Panc1 (cell line): ENCODE measurements at regions not wholly inside any gene's neighbourhood (a gene's known extent, or its start where the extent isn't known, plus 50 kb on each side); places are given as distances from the start of the nearest gene placed in this dataset.

Experiments
- POLR2AphosphoS5 ChIP-seq: IDR thresholded peaks from 2 replicates; pipeline ENCODE4 v1.6.1; 2012; ENCODE audit warnings: mild to moderate bottlenecking, low read depth, low read length, moderate library complexity
- SIN3A ChIP-seq: IDR thresholded peaks from 2 replicates; pipeline ENCODE4 v1.6.1; 2012; ENCODE audit warnings: low read depth, mild to moderate bottlenecking, low read length, moderate library complexity, borderline replicate concordance; ENCODE audit not compliant: insufficient read depth
- TCF7L2 ChIP-seq: IDR thresholded peaks from 2 replicates; pipeline ENCODE4 v1.6.1; 2011; ENCODE audit warnings: mild to moderate bottlenecking, low read depth, low read length, inconsistent platforms
- TF ChIP-seq, protein P1 (sequence below), 2 experiments: IDR thresholded peaks; 2 replicates each; pipeline ENCODE4 v1.6.1; 2011 to 2012; ENCODE audit warnings: low read depth in 2 of 2, control low read depth in 1 of 2, low read length in 1 of 2, mild to moderate bottlenecking in 1 of 2, moderate library complexity in 1 of 2; ENCODE audit not compliant: insufficient read depth in 1 of 2
- TF ChIP-seq, protein P2 (sequence below): fragments of 450-650 bp; IDR thresholded peaks from 2 replicates; pipeline ENCODE4 v1.5.1; 2017; ENCODE audit warnings: mild to moderate bottlenecking

DNA sequence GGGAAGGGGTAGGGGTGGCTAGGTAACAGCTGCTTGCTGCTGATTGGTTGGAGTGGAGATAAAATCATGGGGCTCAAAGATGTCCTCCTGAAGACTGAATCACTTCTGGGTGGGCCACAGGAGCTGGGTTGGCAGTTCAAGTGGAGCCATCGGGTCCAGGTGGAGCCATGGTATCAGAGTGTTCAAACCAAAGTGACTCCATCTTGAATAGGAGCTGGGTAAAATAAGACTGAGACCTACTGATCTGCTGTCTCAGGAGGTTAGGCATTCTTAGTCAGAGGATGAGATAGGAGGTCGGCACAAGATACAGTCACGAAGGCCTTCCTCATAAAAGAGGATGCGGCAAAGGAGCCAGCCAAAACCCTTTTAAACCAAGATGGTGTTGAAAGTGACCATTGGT, 96.5 kb downstream of the RTP4 start:
- TF ChIP-seq, protein P1, sequence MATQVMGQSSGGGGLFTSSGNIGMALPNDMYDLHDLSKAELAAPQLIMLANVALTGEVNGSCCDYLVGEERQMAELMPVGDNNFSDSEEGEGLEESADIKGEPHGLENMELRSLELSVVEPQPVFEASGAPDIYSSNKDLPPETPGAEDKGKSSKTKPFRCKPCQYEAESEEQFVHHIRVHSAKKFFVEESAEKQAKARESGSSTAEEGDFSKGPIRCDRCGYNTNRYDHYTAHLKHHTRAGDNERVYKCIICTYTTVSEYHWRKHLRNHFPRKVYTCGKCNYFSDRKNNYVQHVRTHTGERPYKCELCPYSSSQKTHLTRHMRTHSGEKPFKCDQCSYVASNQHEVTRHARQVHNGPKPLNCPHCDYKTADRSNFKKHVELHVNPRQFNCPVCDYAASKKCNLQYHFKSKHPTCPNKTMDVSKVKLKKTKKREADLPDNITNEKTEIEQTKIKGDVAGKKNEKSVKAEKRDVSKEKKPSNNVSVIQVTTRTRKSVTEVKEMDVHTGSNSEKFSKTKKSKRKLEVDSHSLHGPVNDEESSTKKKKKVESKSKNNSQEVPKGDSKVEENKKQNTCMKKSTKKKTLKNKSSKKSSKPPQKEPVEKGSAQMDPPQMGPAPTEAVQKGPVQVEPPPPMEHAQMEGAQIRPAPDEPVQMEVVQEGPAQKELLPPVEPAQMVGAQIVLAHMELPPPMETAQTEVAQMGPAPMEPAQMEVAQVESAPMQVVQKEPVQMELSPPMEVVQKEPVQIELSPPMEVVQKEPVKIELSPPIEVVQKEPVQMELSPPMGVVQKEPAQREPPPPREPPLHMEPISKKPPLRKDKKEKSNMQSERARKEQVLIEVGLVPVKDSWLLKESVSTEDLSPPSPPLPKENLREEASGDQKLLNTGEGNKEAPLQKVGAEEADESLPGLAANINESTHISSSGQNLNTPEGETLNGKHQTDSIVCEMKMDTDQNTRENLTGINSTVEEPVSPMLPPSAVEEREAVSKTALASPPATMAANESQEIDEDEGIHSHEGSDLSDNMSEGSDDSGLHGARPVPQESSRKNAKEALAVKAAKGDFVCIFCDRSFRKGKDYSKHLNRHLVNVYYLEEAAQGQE (IDR thresholded peaks at IDR 0.05; ENCODE audit: insufficient read depth in 1 of 2, low read depth in 2 of 2, low read length in 1 of 2) = no peak
- TF ChIP-seq, protein P2, sequence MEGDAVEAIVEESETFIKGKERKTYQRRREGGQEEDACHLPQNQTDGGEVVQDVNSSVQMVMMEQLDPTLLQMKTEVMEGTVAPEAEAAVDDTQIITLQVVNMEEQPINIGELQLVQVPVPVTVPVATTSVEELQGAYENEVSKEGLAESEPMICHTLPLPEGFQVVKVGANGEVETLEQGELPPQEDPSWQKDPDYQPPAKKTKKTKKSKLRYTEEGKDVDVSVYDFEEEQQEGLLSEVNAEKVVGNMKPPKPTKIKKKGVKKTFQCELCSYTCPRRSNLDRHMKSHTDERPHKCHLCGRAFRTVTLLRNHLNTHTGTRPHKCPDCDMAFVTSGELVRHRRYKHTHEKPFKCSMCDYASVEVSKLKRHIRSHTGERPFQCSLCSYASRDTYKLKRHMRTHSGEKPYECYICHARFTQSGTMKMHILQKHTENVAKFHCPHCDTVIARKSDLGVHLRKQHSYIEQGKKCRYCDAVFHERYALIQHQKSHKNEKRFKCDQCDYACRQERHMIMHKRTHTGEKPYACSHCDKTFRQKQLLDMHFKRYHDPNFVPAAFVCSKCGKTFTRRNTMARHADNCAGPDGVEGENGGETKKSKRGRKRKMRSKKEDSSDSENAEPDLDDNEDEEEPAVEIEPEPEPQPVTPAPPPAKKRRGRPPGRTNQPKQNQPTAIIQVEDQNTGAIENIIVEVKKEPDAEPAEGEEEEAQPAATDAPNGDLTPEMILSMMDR = no peak
- TF ChIP-seq POLR2AphosphoS5 (no peak), SIN3A (no peak), TCF7L2 (no peak)
